AG04450 (cell line): ENCODE measurements at regions not wholly inside any gene's neighbourhood (a gene's known extent, or its start where the extent isn't known, plus 50 kb on each side); places are given as distances from the start of the nearest gene placed in this dataset.

Experiments used
- CTCF ChIA-PET: fragments of 300-600, 350-600 bp; formaldehyde crosslinking; extraction: SDS; loops from one replicate; lab custom pipeline; 2022; ENCODE audit warnings: antibody characterized with exemption, inconsistent platforms; lab: Charles Lee
- POLR2A ChIA-PET: fragments of 350-600 bp; formaldehyde crosslinking; extraction: SDS; loops from one replicate; lab custom pipeline; 2021; ENCODE audit warnings: antibody characterized with exemption, inconsistent platforms; lab: Yijun Ruan, JAX
- DNase-seq: peaks from one replicate; pipeline ENCODE4 v3.0.0-alpha.2; 2011; ENCODE audit warnings: low read depth, low spot score
- H3K27ac ChIP-seq: one replicate; pipeline ENCODE4 v1.5.1; 2012; ENCODE audit warnings: low read depth, low read length, control low read depth
- H3K27me3 ChIP-seq: one replicate; pipeline ENCODE4 v1.6.0; 2012; ENCODE audit warnings: low read length; ENCODE audit not compliant: control insufficient read depth, insufficient read depth
- H3K4me3 ChIP-seq: 2 replicates; pipeline ENCODE4 v1.5.1; 2011; ENCODE audit warnings: mild to moderate bottlenecking, low read depth, low read length, control low read depth
- H3K9me3 ChIP-seq: 2 replicates; pipeline ENCODE4 v1.5.1; 2012; ENCODE audit warnings: low read length; ENCODE audit not compliant: control insufficient read depth, insufficient read depth
- TF ChIP-seq, protein P1 (sequence below): IDR thresholded peaks from 2 replicates; pipeline ENCODE4 v1.5.1; 2011; ENCODE audit warnings: low read depth, low read length, control low read depth, inconsistent platforms

DNA sequence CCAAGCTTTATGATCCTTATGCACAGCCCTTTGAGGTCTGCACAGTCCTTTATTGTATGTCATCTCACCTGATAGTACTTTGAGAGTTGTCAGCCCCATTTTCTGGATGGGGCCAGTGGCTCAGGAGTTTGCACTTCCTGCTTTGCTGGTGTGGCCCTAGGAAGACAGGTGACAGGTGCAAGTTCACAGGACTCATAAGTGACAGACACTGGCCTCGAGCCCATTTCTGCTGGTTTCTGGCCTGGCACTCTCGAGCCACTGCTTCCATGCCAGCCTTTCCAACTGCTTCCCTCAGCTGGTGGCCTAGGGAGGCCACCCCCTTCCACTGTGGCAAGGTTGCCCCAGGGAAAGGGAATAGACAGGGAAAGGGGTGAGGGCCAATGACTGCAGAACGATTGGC lies 84.4 kb upstream of the CCL1 start:
- no peaks in the 10 kb centered on the region for H3K9me3 ChIP-seq
- POLR2A ChIA-PET = no interaction called here
- no peak overlapping the region for H3K27ac ChIP-seq
- DNase-seq = no peak
- peaks cover 2% of the 10 kb centered on the region for H3K27me3 ChIP-seq
- no peak overlapping the region for H3K4me3 ChIP-seq
- TF ChIP-seq, protein P1, sequence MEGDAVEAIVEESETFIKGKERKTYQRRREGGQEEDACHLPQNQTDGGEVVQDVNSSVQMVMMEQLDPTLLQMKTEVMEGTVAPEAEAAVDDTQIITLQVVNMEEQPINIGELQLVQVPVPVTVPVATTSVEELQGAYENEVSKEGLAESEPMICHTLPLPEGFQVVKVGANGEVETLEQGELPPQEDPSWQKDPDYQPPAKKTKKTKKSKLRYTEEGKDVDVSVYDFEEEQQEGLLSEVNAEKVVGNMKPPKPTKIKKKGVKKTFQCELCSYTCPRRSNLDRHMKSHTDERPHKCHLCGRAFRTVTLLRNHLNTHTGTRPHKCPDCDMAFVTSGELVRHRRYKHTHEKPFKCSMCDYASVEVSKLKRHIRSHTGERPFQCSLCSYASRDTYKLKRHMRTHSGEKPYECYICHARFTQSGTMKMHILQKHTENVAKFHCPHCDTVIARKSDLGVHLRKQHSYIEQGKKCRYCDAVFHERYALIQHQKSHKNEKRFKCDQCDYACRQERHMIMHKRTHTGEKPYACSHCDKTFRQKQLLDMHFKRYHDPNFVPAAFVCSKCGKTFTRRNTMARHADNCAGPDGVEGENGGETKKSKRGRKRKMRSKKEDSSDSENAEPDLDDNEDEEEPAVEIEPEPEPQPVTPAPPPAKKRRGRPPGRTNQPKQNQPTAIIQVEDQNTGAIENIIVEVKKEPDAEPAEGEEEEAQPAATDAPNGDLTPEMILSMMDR = no peak
- CTCF ChIA-PET = no interaction called here

GRCh38 chr17:34445101-34445500 lies 82.1 kb upstream of the CCL1 start:
- no peaks in the 10 kb centered on the region for H3K9me3 ChIP-seq
- CTCF ChIA-PET = no interaction called here
- DNase-seq = no peak
- H3K27ac ChIP-seq = no peak overlapping the region
- no peak overlapping the region for H3K4me3 ChIP-seq
- TF ChIP-seq, protein P1 = no peak
- POLR2A ChIA-PET = no interaction called here
- peaks cover 2% of the 10 kb centered on the region for H3K27me3 ChIP-seq

DNA sequence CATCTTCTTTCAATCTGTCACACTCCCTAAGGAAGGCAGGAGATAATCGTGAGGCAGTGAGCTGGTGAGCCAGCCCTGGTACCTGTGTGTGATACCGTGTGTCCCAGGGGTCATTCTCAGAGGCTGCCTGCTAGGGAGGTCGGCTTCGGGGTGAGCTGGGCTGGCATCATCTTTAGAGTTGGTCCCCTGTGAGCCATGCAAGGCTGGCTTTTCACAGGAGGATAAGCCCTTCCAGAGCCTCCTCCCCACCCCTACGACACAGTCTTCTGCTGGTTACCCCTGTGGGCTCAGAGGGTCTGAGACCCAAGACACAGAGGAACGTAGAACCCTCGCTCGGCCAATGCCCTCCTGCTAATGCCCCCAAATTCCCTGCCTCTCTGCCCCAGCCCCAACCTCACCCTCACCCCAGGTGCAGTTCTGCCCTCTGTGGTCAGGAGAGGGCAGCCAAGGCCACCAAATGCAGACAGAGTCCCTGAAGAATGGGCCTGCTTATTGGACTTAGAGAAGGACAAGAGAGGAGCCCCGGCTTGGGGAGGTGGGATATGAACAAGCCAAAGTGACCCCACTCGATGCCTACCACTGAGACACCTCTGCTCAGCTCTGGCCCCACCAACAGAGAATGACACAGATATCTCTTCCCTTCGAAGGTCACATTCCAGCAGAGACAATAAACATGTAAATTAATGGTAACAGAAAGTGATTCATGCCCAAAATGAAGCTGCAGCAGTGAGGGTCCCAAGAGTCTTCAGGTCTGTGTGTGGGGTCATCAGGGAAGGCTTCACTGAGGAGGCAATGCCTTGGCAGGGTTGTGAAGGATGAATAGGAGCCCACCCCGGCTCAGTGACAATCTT lies 80.8 kb upstream of the CCL1 start:
- no peak overlapping the region for H3K27ac ChIP-seq
- TF ChIP-seq, protein P1 = no peak
- H3K9me3 ChIP-seq = no peaks in the 10 kb centered on the region
- DNase-seq = no peak
- no peak overlapping the region for H3K4me3 ChIP-seq
- H3K27me3 ChIP-seq = peaks cover 2% of the 10 kb centered on the region
- CTCF ChIA-PET = no interaction called here
- POLR2A ChIA-PET = no interaction called here

- DNase-seq = no peak
- Histone ChIP-seq H3K9me3 (no peaks in the 10 kb centered on the region), H3K4me3 (no peak overlapping the region), H3K27me3 (peaks cover 2% of the 10 kb centered on the region), H3K27ac (no peak overlapping the region)
- POLR2A ChIA-PET = no interaction called here
- CTCF ChIA-PET = no interaction called here
- TF ChIP-seq, protein P1 = no peak
These were observed 79.5 kb upstream of the CCL1 start for GRCh38 chr17:34442387-34443111.

DNA sequence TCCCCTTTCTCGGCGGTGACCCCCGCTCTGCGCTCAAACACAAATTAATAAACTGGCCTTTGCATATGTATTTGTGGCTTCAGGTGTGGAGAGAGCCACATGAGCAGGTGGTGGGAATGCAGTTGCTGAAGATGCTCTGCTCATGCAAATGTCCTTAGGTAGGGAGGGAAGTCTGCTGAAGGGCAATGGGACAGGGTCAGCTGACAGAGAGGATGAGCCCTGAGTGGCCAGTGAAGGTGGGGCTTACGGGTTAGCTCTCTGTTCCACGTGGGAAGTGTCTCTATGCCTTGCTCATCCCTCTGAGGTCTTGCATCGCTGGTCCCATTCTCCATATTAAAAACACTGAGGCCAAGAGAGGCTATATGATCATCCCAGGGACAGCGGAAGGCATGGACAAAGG lies 74.2 kb upstream of the CCL1 start:
- Histone ChIP-seq H3K4me3 (no peak overlapping the region), H3K27me3 (no peaks in the 10 kb centered on the region), H3K27ac (no peak overlapping the region), H3K9me3 (no peaks in the 10 kb centered on the region)
- ChIA-PET CTCF (no interaction called here), POLR2A (no interaction called here)
- no peak for DNase-seq
- TF ChIP-seq, protein P1 = no peak
